ENCODE measurements at regions not wholly inside any gene's neighbourhood (a gene's known extent, or its start where the extent isn't known, plus 50 kb on each side); places are given as distances from the start of the nearest gene placed in this dataset.

- H3K9me2 ChIP-seq, result no peaks in the 10 kb centered on the region
- no peak overlapping the region for H3K4me3 ChIP-seq (ENCODE audit: low read depth in 2 of 2, low read length in 1 of 2)
- no peaks in the 10 kb centered on the region for H3K9me3 ChIP-seq
- ChIA-PET CTCF (interaction anchor here (1.1 to 3.7 kb wide), 8 partner anchors 12 to 1394 kb away, joined by 3 to 67 read pairs (median 7); no protein-coding TSS in a partner anchor), POLR2A (no interaction called here)
- peaks cover 0 to 17% of the 10 kb centered on the region in 2 experiments; a peak in 2 of 4 replicates for H3K4me1 ChIP-seq (ENCODE audit: control insufficient read depth in 1 of 2, insufficient read depth in 2 of 2, low read depth in 1 of 2, low read length in 1 of 2)
- 75% methylated on average over 5 of the region's 5 CpGs for WGBS (ENCODE audit: low lambda C conversion rate)
- H3K36me3 ChIP-seq (replicated peaks in 1 of 2; ENCODE audit: control insufficient read depth in 1 of 2, insufficient read depth in 2 of 2, low read length in 1 of 2), result no peaks in the 10 kb centered on the region
- no peak overlapping the region for H3K9ac ChIP-seq
- H2AFZ ChIP-seq (ENCODE audit: low read depth), result no peak overlapping the region
- no peak for TF ChIP-seq FOXM1 (IDR thresholded peaks at IDR 0.05; ENCODE audit: low read depth)
- no peak for TF ChIP-seq ZBTB33 (IDR thresholded peaks at IDR 0.05; ENCODE audit: borderline replicate concordance, low read depth)
- no peak for TF ChIP-seq FOSL2 (IDR thresholded peaks at IDR 0.05; ENCODE audit: borderline replicate concordance, low read depth)
- TF ChIP-seq GABPA (IDR thresholded peaks at IDR 0.05; ENCODE audit: low read depth), result no peak
- no peak for TF ChIP-seq IRF3 (IDR thresholded peaks at IDR 0.05; ENCODE audit: low read depth, low read length)
- TF ChIP-seq POLR2AphosphoS5 (IDR thresholded peaks at IDR 0.05; ENCODE audit: low read depth, low read length), result no peak
- no peak for TF ChIP-seq EZH2phosphoT487 (IDR thresholded peaks at IDR 0.05; ENCODE audit: borderline replicate concordance, low read depth)
- TF ChIP-seq FOXJ3 (CRISPR knock-in tag; IDR thresholded peaks at IDR 0.05), result no peak
- no peak for TF ChIP-seq GATA2 (CRISPR knock-in tag; IDR thresholded peaks at IDR 0.05)
- TF ChIP-seq ELF1 (IDR thresholded peaks at IDR 0.05), result no peak
- TF ChIP-seq REST (IDR thresholded peaks at IDR 0.05; ENCODE audit: low read depth, low read length), result no peak
- TF ChIP-seq RCOR1 (IDR thresholded peaks at IDR 0.05; ENCODE audit: low read length), result no peak
- no peak for TF ChIP-seq USF1 (IDR thresholded peaks at IDR 0.05; ENCODE audit: borderline replicate concordance, low read depth)
- no peak for TF ChIP-seq PBX3 (IDR thresholded peaks at IDR 0.05)
- TF ChIP-seq SMC3 (IDR thresholded peaks at IDR 0.05; ENCODE audit: low read depth, low read length), result no peak
- no peak for TF ChIP-seq NFIC (IDR thresholded peaks at IDR 0.05; ENCODE audit: borderline replicate concordance)
- no peaks in the 10 kb centered on the region for H4K20me1 ChIP-seq (ENCODE audit: insufficient read depth)
- no peaks in the 10 kb centered on the region for H3F3A ChIP-seq (replicated peaks; ENCODE audit: insufficient read depth)
- H3K27ac ChIP-seq (ENCODE audit: low read depth in 2 of 2, low read length in 1 of 2), result no peak overlapping the region
- no peak overlapping the region for H3K4me2 ChIP-seq
- no peaks in the 10 kb centered on the region for H3K79me2 ChIP-seq (ENCODE audit: insufficient read depth)
- no peak for DNase-seq
- no peaks in the 10 kb centered on the region for H3K27me3 ChIP-seq (ENCODE audit: insufficient read depth)
These were observed 261.1 kb downstream of the TBC1D4 start for GRCh38 chr13:75220861-75221260.
